NCI-H524 (cell line): ENCODE measurements at regions not wholly inside any gene's neighbourhood (a gene's known extent, or its start where the extent isn't known, plus 50 kb on each side); places are given as distances from the start of the nearest gene placed in this dataset.
"Not testable (repeated sequence)": the region's sequence is repeated elsewhere in the genome, so short reads cannot be mapped to it uniquely, and the experiment has no call there.

Experiments
- DNase-seq, 2 experiments: peaks; one replicate each; lab custom pipeline; 2025; lab: John Stamatoyannopoulos, UW

DNA sequence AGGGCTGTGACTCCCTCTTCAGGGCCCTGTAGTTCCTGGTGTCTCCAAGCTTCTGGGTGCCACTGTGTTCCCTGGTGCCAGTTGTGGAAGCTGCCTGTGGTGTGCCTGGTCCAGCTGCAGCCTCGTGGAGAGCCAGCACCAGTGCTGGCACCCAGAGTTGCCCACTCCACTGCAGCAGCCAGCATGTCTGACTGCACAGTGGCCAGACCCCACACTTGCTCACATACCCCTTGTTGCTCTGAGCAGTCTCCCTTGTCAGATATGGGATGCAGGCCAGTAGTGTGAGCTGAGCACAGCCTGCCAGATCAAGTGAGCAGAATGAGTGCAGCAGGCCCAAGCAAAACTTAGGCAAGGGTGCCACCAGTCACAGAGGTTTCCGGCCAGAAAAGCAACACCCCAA lies 108.6 kb downstream of the ZMAT1 start:
- no peak for DNase-seq

DNA sequence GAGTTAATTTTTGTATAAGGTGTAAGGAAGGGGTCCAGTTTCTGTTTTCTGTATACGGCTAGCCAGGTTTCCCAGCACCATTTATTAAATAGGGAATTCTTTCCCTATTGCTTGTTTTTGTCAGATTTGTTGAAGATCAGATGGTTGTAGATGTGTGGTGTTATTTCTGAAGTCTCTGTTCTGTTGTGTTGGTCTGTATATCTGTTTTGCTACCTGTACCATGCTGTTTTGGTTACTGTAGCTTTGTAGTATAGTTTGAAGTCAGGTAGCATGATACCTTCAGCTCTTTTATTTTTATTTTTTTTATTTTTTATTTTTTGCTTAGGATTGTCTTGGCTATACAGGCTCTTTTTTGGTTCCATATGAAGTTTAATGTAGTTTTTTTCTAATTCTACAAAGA lies 114.1 kb downstream of the ZMAT1 start:
- DNase-seq, result not testable (repeated sequence)

DNA sequence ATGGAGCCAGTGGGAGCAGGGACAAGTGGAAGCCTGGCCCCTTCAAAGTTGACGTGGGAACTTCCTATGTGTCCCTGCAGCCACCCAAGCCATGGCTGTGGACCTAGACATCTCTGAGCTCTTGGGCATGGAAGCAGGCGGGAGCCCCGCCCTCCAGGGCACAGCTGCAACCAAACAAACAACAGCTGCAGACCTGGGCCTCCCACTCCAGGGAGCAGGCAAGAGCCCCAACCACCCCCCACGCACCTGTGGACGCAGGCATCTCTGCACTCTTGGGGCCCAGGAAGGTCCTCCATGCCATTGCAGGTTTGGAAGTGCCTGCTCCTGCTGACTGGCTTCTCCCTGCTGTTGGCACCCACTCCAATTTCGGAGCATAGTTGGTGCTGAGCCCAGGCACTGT lies 118.6 kb downstream of the ZMAT1 start:
- no peak for DNase-seq

DNA sequence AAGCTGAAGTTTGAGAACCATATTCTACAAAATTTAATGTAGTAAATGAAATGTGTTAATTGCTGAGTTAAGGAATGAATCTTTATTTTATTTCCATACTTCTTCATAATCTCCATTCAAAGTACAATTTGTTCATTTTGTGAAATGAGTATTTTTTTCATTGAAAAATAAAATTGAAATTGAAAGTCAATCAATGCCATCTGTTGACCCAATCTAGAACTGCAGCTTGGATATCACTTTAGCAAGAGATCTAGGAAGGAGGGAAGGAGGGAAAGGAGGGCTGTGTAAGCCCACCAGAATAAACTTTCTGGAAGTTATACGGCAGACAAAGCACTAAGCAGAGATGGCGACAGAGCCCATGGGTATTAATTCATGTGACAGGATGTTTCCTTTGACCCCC lies 128.4 kb downstream of the ZMAT1 start:
- DNase-seq, result peak in 1 of 2 experiments; percentile 24

DNA sequence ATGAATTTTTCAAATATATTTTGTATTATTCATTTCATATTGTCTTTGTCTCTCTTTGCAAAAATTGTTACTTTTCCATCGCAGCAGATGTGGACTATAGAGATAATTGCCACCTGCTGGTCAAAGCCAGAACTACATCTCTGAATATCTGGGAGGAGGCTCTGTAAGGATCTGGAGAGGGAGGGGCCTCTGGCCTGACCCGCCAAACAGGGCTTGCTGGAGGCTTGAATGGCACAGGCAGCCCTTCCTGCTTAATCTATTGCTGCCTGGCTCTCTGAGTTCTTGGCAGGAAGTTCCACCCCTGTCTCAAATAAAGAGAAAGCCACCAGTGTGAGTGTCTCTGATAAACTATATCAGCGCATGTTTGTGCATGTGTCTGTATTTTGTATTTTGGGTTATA lies 132.4 kb downstream of the ZMAT1 start:
- peak; percentile 80 to 95 for DNase-seq

DNA sequence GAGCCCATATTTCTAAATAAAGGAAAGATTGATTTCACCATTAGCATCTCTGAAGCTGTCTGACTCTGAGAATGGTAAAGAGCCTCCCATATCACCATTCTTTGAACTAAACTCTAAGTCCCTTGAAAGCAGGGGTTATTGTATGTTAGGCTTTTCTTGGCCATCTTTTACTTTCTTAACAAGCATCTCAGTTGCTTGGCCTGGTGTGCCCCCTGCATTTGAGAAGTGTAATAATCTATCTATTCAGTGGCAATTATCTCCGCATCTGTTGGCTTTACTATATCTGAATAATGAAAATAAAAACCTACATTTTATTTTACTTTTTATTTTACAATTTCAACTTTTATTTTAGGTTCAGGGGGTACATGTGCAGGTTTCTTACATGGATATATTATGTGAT lies 128.3 kb upstream of the ARMCX2 start:
- DNase-seq, result peak in 1 of 2 experiments; percentile 2

DNA sequence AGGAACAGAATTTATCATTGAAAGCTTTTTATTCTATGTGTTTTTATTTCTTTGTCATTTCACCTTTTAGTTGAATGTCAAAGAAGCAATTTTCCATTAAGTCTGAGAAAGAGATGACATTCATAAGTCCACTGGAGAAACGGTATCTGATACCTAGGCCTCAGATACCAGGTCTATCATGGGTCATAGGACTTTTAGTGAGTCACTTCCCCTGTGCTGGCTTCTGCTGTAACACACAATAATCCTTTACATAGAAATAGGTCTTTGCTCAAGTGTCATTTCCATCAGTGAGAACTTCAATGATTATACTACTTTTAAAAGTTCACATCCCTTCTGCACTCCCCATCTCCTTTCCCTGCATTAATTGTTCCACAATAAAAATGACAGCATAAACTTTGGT lies 125.5 kb upstream of the ARMCX2 start:
- DNase-seq, result no peak

DNA sequence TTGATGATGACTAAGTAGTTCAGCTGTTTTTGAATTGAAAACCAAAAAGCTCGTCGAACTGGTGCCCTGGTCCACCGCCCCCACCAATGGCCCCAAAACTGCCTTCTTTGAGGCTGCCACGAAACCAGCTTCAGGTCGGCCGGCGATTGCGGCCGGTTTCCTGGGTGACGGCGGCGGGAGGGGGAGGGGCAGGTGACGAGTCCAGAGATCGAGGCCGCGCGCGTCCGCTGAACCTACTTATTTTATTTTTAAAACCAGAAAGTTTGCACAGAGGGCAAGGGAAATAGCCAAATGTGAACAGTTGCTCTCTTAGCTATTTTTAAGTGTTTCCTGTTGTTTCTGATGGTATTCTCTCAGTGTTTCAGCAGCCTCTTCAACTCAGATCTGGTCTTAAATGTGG lies 120.8 kb upstream of the ARMCX2 start:
- not testable (repeated sequence) for DNase-seq

DNA sequence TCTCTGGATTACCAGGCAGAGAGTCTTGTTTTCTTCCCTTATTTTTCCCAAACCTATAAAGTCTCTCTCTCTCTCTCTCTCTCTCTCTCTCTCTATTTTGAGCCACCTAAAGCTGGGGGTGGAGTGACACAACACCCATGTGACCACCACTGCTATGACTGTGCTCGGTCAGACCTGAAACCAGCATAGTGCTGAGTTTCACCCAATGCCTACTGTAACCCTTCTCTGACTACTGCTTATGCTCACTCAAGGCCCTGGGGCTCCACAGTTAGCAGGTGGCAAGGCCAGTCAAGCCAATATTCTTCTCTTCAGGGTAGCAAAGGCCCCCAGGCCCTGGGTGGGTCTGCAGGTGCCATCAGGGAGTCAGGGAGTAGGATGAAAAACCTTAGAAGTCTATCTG lies 114.7 kb upstream of the ARMCX2 start:
- no peak for DNase-seq

DNA sequence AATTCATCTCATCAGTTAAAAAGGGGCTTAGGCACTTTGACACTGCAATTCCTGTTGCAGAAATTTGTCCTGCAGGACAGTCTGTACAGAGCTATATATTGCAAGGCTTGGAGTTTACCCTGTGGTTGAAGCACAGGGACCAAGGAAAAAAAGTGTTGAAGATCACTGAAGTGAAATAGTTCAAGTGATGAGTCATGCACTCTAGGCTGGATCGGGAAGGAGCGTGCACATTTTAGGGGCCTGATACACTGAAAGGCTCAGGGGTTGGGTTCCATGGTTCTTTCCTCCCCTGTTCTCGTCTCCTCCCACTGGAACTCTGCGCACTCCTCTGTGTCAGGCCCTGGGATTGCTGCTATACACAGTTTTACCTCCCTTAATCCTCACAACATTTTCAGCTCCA lies 104.9 kb upstream of the ARMCX2 start:
- no peak for DNase-seq

DNA sequence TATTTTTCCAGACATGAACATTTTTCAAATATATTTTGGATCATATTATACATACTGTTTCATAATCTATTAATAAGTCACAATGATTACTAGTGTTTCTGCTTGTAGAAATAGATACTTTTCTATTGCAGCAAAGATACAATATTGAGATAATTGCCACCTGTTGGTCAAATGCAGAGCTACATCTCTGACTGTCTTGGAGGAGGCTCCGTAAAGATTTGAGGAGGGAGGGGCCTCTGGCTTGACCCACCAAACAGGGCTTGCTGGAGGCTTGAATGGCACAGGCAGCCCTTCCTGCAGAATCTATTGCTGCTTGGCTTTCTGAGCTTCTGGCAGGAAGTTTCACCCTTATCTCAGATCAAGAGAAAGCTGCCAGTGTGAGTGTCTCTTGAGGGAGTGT lies 99.3 kb upstream of the ARMCX2 start:
- DNase-seq, result peak in 1 of 2 experiments; percentile 42

DNA sequence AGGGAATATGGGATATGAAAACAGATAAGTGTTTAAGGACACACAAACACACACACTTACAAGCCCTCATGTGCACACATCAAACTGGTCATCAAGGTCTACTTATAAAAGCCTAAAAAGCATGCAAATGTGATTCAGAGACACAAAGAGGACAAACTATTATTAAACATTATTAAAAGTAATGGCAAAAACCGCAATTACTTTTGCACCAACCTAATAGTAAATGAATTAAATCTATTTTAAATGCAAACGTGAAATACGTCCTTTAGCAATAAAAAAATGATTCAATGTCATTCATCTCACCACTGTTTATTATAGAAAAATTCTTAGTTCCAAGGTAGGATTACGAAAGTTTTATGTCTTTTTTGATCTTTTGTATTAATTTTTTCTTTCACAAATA lies 91.1 kb upstream of the ARMCX2 start:
- DNase-seq, result no peak

DNA sequence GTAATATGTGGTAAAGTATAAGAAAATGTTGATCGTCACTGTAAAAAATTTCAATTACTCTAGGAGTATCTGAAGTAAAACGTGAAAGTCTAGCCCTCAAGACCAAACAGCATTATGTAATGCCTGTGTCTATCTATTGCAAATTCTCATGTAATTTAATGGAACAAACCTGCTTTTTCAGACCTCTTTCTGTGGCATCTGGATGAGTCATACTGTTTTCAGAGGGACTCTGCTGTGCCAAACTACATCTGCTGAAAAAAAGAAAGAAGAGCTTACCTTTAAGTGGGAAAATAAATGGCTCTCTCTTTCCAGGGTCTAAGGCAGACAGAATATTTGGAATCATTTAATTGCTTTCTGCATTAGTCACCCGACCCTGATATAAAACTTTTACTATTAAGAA lies 89.8 kb upstream of the ARMCX2 start:
- DNase-seq, result no peak

DNA sequence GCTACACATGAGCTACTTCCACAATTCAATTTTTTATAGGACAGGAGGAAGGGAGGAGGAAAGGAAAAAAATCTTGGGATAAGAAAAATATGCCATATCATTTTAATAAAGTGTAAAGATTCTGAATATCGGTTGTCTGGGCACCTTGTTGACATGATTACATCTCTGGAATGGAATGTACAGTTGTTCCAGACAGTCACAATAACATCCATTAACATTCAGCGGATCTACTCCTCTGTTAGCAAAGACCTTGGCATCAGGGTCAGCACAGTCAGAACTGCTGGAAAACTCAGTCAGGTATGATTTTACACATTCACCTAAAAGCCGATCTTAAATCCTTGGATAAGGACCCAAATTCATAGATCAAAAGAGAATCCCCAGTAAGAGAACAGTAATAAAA lies 85.4 kb upstream of the ARMCX2 start:
- no peak for DNase-seq

DNA sequence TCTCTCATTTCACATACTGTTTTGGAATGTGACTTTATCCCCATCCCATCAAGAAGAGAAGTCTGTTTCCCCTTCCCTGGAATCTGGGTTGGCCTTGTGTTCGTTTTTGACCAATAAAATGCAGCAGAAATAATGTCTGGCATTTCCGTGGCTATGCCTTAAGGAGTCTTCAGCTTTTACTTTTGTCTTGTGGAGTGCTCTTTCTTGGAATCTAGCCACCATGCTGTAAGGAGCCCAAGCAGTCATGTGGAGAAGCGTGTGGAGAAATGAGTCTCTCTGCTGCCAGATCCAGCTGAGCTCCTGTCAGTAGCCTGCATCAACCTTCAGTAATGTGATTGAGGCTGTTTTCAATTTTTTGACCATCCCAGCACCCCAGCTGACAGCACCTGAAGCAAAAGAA lies 84.4 kb upstream of the ARMCX2 start:
- DNase-seq, result no peak

DNA sequence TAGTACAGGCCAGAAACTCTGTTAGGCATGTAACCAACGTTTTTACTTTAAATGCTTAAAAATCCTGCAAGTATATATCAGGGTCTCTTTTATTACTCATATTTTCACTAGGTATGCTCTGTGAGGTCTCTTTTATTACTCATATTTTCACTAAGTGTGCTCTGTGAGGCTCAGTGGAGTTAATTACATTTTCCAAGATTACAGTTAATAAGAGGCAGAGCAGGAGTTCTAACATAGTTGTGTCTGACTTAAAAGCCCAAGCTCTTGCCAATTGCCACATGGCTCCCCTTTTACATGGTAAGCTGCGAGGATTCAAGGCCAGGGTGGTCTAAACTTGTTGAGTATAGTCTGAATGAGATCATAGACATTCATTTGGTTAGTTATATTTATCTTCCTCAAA lies 81.0 kb upstream of the ARMCX2 start:
- no peak for DNase-seq

DNA sequence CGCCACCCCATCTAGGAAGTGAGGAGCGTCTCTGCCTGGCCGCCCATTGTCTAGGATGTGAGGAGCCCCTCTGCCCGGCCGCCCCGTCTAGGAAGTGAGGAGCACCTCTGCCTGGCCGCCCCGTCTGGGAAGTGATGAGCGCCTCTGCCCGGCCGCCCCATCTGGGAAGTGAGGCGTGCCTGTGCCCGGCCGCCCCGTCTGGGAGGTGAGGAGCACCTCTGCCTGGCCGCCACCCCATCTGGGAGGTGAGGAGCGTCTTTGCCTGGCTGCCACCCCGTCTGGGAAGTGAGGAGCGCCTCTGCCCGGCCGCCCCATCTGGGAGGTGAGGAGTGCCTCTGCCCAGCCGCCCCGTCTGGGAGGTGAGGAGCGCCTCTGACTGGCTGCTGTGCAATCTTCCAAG lies 79.2 kb upstream of the ARMCX2 start:
- not testable (repeated sequence) for DNase-seq

DNA sequence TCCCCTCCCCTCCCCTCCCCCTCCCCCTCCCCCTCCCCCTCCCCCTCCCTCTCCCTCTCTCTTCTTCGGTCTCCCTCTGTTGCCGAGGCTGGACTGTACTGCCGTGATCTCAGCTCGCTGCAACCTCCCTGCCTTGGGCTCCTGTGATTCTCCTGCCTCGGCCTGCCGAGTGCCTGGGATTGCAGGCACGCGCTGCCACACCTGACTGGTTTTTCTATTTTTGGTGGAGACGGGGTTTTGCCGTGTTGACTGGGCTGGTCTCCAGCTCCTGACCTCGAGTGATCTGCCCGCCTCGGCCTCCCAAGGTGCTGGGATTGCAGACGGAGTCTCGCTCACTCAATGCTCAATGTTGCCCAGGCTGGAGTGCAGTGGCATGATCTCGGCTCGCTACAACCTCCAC lies 78.8 kb upstream of the ARMCX2 start:
- not testable (repeated sequence) for DNase-seq

DNA sequence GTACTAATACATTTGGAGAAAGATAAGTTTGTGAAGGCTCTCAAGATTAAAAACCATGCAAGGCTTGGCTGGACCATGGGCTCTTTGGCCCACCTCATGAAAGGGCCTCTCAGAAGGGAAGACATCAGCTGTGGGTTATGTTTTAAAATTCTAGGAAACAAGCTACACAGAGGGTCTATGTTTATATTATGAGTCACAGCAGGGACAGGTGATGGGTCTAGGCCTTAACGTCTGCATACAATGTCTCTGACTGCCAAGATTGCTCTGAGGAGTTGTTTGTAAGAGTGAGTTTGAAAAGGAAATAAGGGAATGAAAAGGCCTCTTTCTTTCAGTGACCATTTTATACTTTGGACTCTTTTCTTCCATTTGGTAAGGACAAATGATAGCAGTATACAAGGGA lies 77.0 kb upstream of the ARMCX2 start:
- no peak for DNase-seq

DNA sequence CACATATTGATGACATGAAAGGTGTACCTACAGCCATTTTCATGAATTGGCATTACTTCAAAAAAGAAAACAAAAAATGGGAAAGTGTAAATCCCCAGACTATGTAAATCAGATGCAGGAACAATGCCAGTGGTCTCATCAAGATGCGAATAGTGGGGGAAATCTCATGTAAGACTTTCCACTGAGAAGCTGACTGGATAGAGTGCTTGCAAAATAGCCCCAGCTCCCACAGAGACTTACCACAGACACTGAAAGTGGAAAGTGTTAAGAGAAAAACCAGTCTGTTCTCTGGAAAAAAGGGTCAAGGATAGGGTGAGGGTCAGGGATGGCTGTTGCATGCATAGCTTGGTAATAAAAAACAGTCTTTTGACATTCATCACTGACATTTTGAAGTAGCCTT lies 73.2 kb upstream of the ARMCX2 start:
- DNase-seq, result no peak

DNA sequence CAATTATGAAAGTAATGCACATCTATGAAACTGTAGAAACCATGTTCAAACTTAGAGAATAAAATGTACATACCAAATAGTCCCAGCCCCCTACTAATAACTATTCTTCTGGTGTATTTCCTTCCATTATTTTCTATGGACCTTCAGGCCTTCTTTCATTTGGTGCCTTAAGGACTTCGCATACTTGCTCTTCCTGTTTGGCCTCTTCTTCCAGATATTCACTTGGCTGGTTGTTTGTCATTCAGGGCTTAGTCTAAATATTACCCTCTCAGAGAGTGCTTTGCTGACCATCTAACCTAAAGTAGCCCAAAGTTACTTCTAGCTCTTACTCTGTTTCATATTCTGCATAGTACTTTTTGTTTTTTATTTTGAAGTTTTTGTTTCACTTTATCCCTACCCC lies 70.3 kb upstream of the ARMCX2 start:
- DNase-seq, result no peak
